Colonic mucosa (tissue), 4 donors: ENCODE measurements at regions not wholly inside any gene's neighbourhood (a gene's known extent, or its start where the extent isn't known, plus 50 kb on each side); places are given as distances from the start of the nearest gene placed in this dataset.

Source experiments
- DNase-seq: peaks from one replicate; pipeline ENCODE4 v3.0.0-alpha.2; 2020
- H3K27ac ChIP-seq: fragments of 200-600 bp; one replicate; pipeline ENCODE4 v1.8.0; 2021
- H3K27me3 ChIP-seq: fragments of 200-600 bp; one replicate; pipeline ENCODE4 v1.8.0; 2021
- H3K36me3 ChIP-seq: fragments of 200-600 bp; one replicate; pipeline ENCODE4 v1.8.0; 2021
- H3K4me1 ChIP-seq: fragments of 200-600 bp; one replicate; pipeline ENCODE4 v1.8.0; 2021; ENCODE audit warnings: mild to moderate bottlenecking
- H3K4me3 ChIP-seq: fragments of 200-600 bp; one replicate; pipeline ENCODE4 v1.8.0; 2021
- H3K9ac ChIP-seq, 2 donors: one replicate each; pipeline ENCODE4 v1.7.0; 2013; ENCODE audit warnings: control low read depth in 2 of 2, low read depth in 2 of 2, low read length in 2 of 2
- H3K9me3 ChIP-seq: fragments of 200-600 bp; one replicate; pipeline ENCODE4 v1.8.0; 2021
- intact Hi-C: fragments of 100-400 bp; cut with DNase I; formaldehyde crosslinking; loops from one replicate; pipeline ENCODE4 v1.14.1; 2022
- TF ChIP-seq, protein P1 (sequence below): fragments of 200-600 bp; IDR thresholded peaks from one replicate; pipeline ENCODE4 v1.8.0; 2022; ENCODE audit warnings: antibody characterized with exemption, mild to moderate bottlenecking
- donor health status: healthy.
- donor health status: DM: no; HTN: no; CAD: no.
- donor health status: DM: no; HTN: no; CAD: no.

- Histone ChIP-seq H3K36me3 (no peaks in the 10 kb centered on the region), H3K9ac (no peak overlapping the region), H3K9me3 (no peaks in the 10 kb centered on the region), H3K4me3 (no peak overlapping the region), H3K4me1 (no peaks in the 10 kb centered on the region), H3K27ac (no peak overlapping the region), H3K27me3 (no peaks in the 10 kb centered on the region)
- intact Hi-C loops, result no loop called here
- DNase-seq, result no peak
- TF ChIP-seq, protein P1, sequence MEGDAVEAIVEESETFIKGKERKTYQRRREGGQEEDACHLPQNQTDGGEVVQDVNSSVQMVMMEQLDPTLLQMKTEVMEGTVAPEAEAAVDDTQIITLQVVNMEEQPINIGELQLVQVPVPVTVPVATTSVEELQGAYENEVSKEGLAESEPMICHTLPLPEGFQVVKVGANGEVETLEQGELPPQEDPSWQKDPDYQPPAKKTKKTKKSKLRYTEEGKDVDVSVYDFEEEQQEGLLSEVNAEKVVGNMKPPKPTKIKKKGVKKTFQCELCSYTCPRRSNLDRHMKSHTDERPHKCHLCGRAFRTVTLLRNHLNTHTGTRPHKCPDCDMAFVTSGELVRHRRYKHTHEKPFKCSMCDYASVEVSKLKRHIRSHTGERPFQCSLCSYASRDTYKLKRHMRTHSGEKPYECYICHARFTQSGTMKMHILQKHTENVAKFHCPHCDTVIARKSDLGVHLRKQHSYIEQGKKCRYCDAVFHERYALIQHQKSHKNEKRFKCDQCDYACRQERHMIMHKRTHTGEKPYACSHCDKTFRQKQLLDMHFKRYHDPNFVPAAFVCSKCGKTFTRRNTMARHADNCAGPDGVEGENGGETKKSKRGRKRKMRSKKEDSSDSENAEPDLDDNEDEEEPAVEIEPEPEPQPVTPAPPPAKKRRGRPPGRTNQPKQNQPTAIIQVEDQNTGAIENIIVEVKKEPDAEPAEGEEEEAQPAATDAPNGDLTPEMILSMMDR, result no peak
Measured at GRCh38 chr3:70757658-70758057, 445.2 kb upstream of the MDFIC2 start.

DNA sequence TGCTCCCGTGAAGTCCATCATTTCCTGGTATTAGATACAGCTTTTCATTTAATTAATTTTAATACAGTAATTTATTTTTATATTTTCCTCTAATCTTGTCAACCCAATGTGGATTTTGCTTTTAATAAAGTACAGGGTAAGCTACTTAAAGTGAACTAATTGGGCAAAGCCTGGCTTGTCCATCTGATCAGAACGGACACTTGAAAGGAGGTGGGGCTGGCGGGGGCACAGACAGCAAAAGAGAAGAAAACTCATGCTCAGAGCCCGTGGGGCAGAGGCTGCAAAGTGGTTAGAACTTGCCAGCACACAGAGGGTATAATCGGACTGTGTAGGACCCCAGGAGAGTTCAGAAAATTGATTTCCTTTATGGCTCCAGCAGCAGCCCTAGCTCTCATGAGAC is 443.1 kb upstream of the MDFIC2 start:
- no peak for DNase-seq
- H3K4me3 ChIP-seq, result no peak overlapping the region
- no peaks in the 10 kb centered on the region for H3K4me1 ChIP-seq
- TF ChIP-seq, protein P1, result no peak
- intact Hi-C loops, result no loop called here
- H3K36me3 ChIP-seq, result no peaks in the 10 kb centered on the region
- H3K27me3 ChIP-seq, result no peaks in the 10 kb centered on the region
- H3K9ac ChIP-seq, result no peak overlapping the region
- H3K9me3 ChIP-seq, result no peaks in the 10 kb centered on the region
- no peak overlapping the region for H3K27ac ChIP-seq

GRCh38 chr3:70754314-70754713 is 441.9 kb upstream of the MDFIC2 start:
- Histone ChIP-seq H3K36me3 (no peaks in the 10 kb centered on the region), H3K4me3 (no peak overlapping the region), H3K4me1 (no peaks in the 10 kb centered on the region), H3K27ac (no peak overlapping the region), H3K9ac (no peak overlapping the region), H3K27me3 (no peaks in the 10 kb centered on the region), H3K9me3 (no peaks in the 10 kb centered on the region)
- intact Hi-C loops, result no loop called here
- TF ChIP-seq, protein P1, result no peak
- DNase-seq, result no peak

- TF ChIP-seq, protein P1, result no peak
- H3K27me3 ChIP-seq, result no peaks in the 10 kb centered on the region
- H3K27ac ChIP-seq, result no peak overlapping the region
- H3K36me3 ChIP-seq, result no peaks in the 10 kb centered on the region
- H3K4me3 ChIP-seq, result no peak overlapping the region
- H3K9me3 ChIP-seq, result no peaks in the 10 kb centered on the region
- no peak overlapping the region for H3K9ac ChIP-seq
- intact Hi-C loops, result no loop called here
- H3K4me1 ChIP-seq, result no peaks in the 10 kb centered on the region
- no peak for DNase-seq
Measured at GRCh38 chr3:70753572-70753971, 441.1 kb upstream of the MDFIC2 start.

- Histone ChIP-seq H3K4me3 (no peak overlapping the region), H3K27me3 (no peaks in the 10 kb centered on the region), H3K4me1 (no peaks in the 10 kb centered on the region), H3K9ac (no peak overlapping the region), H3K36me3 (no peaks in the 10 kb centered on the region), H3K27ac (no peak overlapping the region), H3K9me3 (no peaks in the 10 kb centered on the region)
- intact Hi-C loops, result no loop called here
- TF ChIP-seq, protein P1, result no peak
- no peak for DNase-seq
Measured at GRCh38 chr3:70752051-70752450, 439.6 kb upstream of the MDFIC2 start.

DNA sequence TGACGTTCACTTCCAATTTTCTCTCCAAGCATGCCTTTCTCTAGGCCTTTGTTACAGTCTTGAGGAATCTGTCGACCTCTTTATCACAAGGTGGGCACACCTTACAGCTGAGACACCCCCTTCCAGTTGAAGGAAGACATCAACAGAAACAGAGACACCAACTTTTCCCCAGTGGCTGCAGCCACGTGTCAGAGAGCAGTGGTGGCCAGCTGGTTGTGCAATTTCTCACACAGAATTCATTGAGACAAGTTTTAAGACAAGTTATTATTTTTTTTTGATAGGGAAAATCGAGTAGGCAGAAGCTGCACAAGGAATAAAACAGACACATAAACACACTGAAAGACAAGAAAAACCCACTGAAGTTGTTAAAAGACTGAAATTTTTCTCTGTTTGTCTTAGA is 436.7 kb upstream of the MDFIC2 start:
- no peak overlapping the region for H3K4me3 ChIP-seq
- no peaks in the 10 kb centered on the region for H3K4me1 ChIP-seq
- H3K9ac ChIP-seq, result no peak overlapping the region
- H3K27me3 ChIP-seq, result no peaks in the 10 kb centered on the region
- H3K36me3 ChIP-seq, result no peaks in the 10 kb centered on the region
- DNase-seq, result no peak
- H3K27ac ChIP-seq, result no peak overlapping the region
- H3K9me3 ChIP-seq, result no peaks in the 10 kb centered on the region
- intact Hi-C loops, result no loop called here
- TF ChIP-seq, protein P1, result no peak
